ENCODE measurements at regions not wholly inside any gene's neighbourhood (a gene's known extent, or its start where the extent isn't known, plus 50 kb on each side); places are given as distances from the start of the nearest gene placed in this dataset.

GRCh38 chr14:42480255-42480654, 873.6 kb downstream of the LRFN5 start:
- Histone ChIP-seq H3K36me3 (ENCODE audit: control insufficient read depth, insufficient read depth, low read length) (no peaks in the 10 kb centered on the region), H3K27ac (ENCODE audit: low read length) (no peak overlapping the region), H3K27me3 (ENCODE audit: control insufficient read depth, insufficient read depth, low read length) (no peaks in the 10 kb centered on the region), H3K4me1 (ENCODE audit: control insufficient read depth, insufficient read depth, low read length) (no peaks in the 10 kb centered on the region), H3K4me3 (ENCODE audit: low read depth in 2 of 2, low read length in 2 of 2) (no peak overlapping the region), H3K9me3 (ENCODE audit: control insufficient read depth, insufficient read depth, low read depth, low read length) (no peaks in the 10 kb centered on the region)
- BruUV-seq (replicated peaks) = no TSS peak
- in situ Hi-C loops (cut with HindIII; ENCODE audit: low pct_unique_long_range_greater_than_20kb, low sequenced_read_pairs) = no loop called here
- TF ChIP-seq POLR2AphosphoS5 (IDR thresholded peaks at IDR 0.05; ENCODE audit: low read depth, low read length) = no peak
- ATAC-seq (no peak), DNase-seq (ENCODE audit: low read depth, low spot score) (no peak)
- intact Hi-C loops (cut with micrococcal nuclease; ENCODE audit: unreplicated experiment) = no loop called here
- ChIA-PET POLR2A (no interaction called here), CTCF (no interaction called here)

GRCh38 chr14:42475289-42475688, 868.6 kb downstream of the LRFN5 start:
- POLR2A ChIA-PET = no interaction called here
- Histone ChIP-seq H3K9me3 (ENCODE audit: control insufficient read depth, insufficient read depth, low read depth, low read length) (no peaks in the 10 kb centered on the region), H3K27ac (ENCODE audit: low read length) (no peak overlapping the region), H3K4me1 (ENCODE audit: control insufficient read depth, insufficient read depth, low read length) (no peaks in the 10 kb centered on the region), H3K36me3 (ENCODE audit: control insufficient read depth, insufficient read depth, low read length) (no peaks in the 10 kb centered on the region), H3K4me3 (ENCODE audit: low read depth in 2 of 2, low read length in 2 of 2) (no peak overlapping the region), H3K27me3 (ENCODE audit: control insufficient read depth, insufficient read depth, low read length) (no peaks in the 10 kb centered on the region)
- no peak for DNase-seq (ENCODE audit: low read depth, low spot score)
- CTCF ChIA-PET = no interaction called here
- no peak for TF ChIP-seq SIN3A (IDR thresholded peaks at IDR 0.05; ENCODE audit: borderline replicate concordance, insufficient read depth, low read depth, low read length)
- no peak for TF ChIP-seq CTCF (IDR thresholded peaks at IDR 0.05)
- no peak for TF ChIP-seq REST (IDR thresholded peaks at IDR 0.05; ENCODE audit: insufficient read depth in 1 of 2, low read depth in 2 of 2, low read length in 1 of 2)
- TF ChIP-seq TCF7L2 (IDR thresholded peaks at IDR 0.05; ENCODE audit: low read depth, low read length) = no peak
- no peak for TF ChIP-seq POLR2AphosphoS5 (IDR thresholded peaks at IDR 0.05; ENCODE audit: low read depth, low read length)
- BruUV-seq (replicated peaks) = no TSS peak
- in situ Hi-C loops (cut with HindIII; ENCODE audit: low pct_unique_long_range_greater_than_20kb, low sequenced_read_pairs) = no loop called here
- ATAC-seq = no peak
- intact Hi-C loops (cut with micrococcal nuclease; ENCODE audit: unreplicated experiment) = no loop called here

GRCh38 chr14:42470427-42470719, 863.7 kb downstream of the LRFN5 start:
- BruUV-seq (replicated peaks) = no TSS peak
- intact Hi-C loops (cut with micrococcal nuclease; ENCODE audit: unreplicated experiment) = no loop called here
- Histone ChIP-seq H3K36me3 (ENCODE audit: control insufficient read depth, insufficient read depth, low read length) (no peaks in the 10 kb centered on the region), H3K27ac (ENCODE audit: low read length) (no peak overlapping the region), H3K9me3 (ENCODE audit: control insufficient read depth, insufficient read depth, low read depth, low read length) (no peaks in the 10 kb centered on the region), H3K4me3 (ENCODE audit: low read depth in 2 of 2, low read length in 2 of 2) (no peak overlapping the region), H3K27me3 (ENCODE audit: control insufficient read depth, insufficient read depth, low read length) (no peaks in the 10 kb centered on the region), H3K4me1 (ENCODE audit: control insufficient read depth, insufficient read depth, low read length) (no peaks in the 10 kb centered on the region)
- ATAC-seq (no peak), DNase-seq (ENCODE audit: low read depth, low spot score) (no peak)
- TF ChIP-seq POLR2AphosphoS5 (IDR thresholded peaks at IDR 0.05; ENCODE audit: low read depth, low read length) = no peak
- TF ChIP-seq TCF7L2 (IDR thresholded peaks at IDR 0.05; ENCODE audit: low read depth, low read length) = no peak
- no peak for TF ChIP-seq REST (IDR thresholded peaks at IDR 0.05; ENCODE audit: insufficient read depth in 1 of 2, low read depth in 2 of 2, low read length in 1 of 2)
- TF ChIP-seq CTCF (IDR thresholded peaks at IDR 0.05) = no peak
- no peak for TF ChIP-seq SIN3A (IDR thresholded peaks at IDR 0.05; ENCODE audit: borderline replicate concordance, insufficient read depth, low read depth, low read length)
- in situ Hi-C loops (cut with HindIII; ENCODE audit: low pct_unique_long_range_greater_than_20kb, low sequenced_read_pairs) = no loop called here
- CTCF ChIA-PET = no interaction called here
- POLR2A ChIA-PET = no interaction called here

All from Panc1 (cell line).